BJ (cell line): ENCODE measurements at regions not wholly inside any gene's neighbourhood (a gene's known extent, or its start where the extent isn't known, plus 50 kb on each side); places are given as distances from the start of the nearest gene placed in this dataset.

ENCODE experiments used
- CTCF ChIA-PET: fragments of 350-600 bp; formaldehyde crosslinking; extraction: SDS; loops from one replicate; lab custom pipeline; 2021; ENCODE audit warnings: antibody characterized with exemption, inconsistent platforms; lab: Yijun Ruan, JAX
- POLR2A ChIA-PET: fragments of 300-600 bp; sonication (Branson Sonifier 250); formaldehyde crosslinking; extraction: SDS; loops from one replicate; lab custom pipeline; 2021; ENCODE audit warnings: antibody characterized with exemption; lab: Charles Lee
- DNase-seq: peaks from one replicate; pipeline ENCODE4 v3.0.0-alpha.2; 2011; ENCODE audit warnings: low read depth
- H3K27me3 ChIP-seq: 2 replicates; pipeline ENCODE4 v1.6.0; 2011; ENCODE audit warnings: low read length; ENCODE audit not compliant: control insufficient read depth, insufficient read depth
- H3K36me3 ChIP-seq: 2 replicates; pipeline ENCODE4 v1.5.1; 2011; ENCODE audit warnings: low read length; ENCODE audit not compliant: control insufficient read depth, insufficient read depth
- H3K4me3 ChIP-seq: 2 replicates; pipeline ENCODE4 v1.5.1; 2011; ENCODE audit warnings: low read depth, mild to moderate bottlenecking, control low read depth, low read length
- CTCF ChIP-seq: IDR thresholded peaks from 2 replicates; pipeline ENCODE4 v1.5.1; 2011; ENCODE audit warnings: low read depth, mild to moderate bottlenecking, control low read depth, inconsistent platforms, low read length, moderate library complexity; ENCODE audit not compliant: insufficient read depth

- Histone ChIP-seq H3K4me3 (no peak overlapping the region), H3K27me3 (no peaks in the 10 kb centered on the region), H3K36me3 (no peaks in the 10 kb centered on the region)
- CTCF ChIA-PET = interaction anchor here (1.1 kb wide), 1 partner anchor 12 kb away, joined by 3 read pairs; no protein-coding TSS in a partner anchor
- no peak for DNase-seq
- no peak for TF ChIP-seq CTCF
- POLR2A ChIA-PET = no interaction called here
Measured at GRCh38 chr18:7329016-7329415, 98.1 kb downstream of the LRRC30 start.

- no peak for TF ChIP-seq CTCF
- no peak for DNase-seq
- ChIA-PET POLR2A (no interaction called here), CTCF (no interaction called here)
- Histone ChIP-seq H3K27me3 (no peaks in the 10 kb centered on the region), H3K4me3 (no peak overlapping the region), H3K36me3 (no peaks in the 10 kb centered on the region)
Measured at GRCh38 chr18:7332452-7332851, 101.6 kb downstream of the LRRC30 start.

- no peak for DNase-seq
- Histone ChIP-seq H3K27me3 (no peaks in the 10 kb centered on the region), H3K36me3 (no peaks in the 10 kb centered on the region), H3K4me3 (no peak overlapping the region)
- POLR2A ChIA-PET = no interaction called here
- no peak for TF ChIP-seq CTCF
- CTCF ChIA-PET = no interaction called here
Measured at GRCh38 chr18:7333025-7333562, 102.2 kb downstream of the LRRC30 start.

GRCh38 chr18:7334973-7335568 is 104.2 kb downstream of the LRRC30 start:
- no peak for TF ChIP-seq CTCF
- CTCF ChIA-PET = no interaction called here
- H3K36me3 ChIP-seq = no peaks in the 10 kb centered on the region

GRCh38 chr18:7336623-7337022 is 105.7 kb downstream of the LRRC30 start:
- H3K36me3 ChIP-seq = no peaks in the 10 kb centered on the region
- no peak for TF ChIP-seq CTCF
- CTCF ChIA-PET = no interaction called here
- POLR2A ChIA-PET = no interaction called here
- H3K4me3 ChIP-seq = no peak overlapping the region
- no peaks in the 10 kb centered on the region for H3K27me3 ChIP-seq
- no peak for DNase-seq

More at GRCh38 chr18:7334973-7335568, 104.2 kb downstream of the LRRC30 start:
- DNase-seq = no peak
- POLR2A ChIA-PET = no interaction called here
- Histone ChIP-seq H3K27me3 (no peaks in the 10 kb centered on the region), H3K4me3 (no peak overlapping the region)
